A673 (cell line): ENCODE measurements at regions not wholly inside any gene's neighbourhood (a gene's known extent, or its start where the extent isn't known, plus 50 kb on each side); places are given as distances from the start of the nearest gene placed in this dataset.

Source experiments
- BruUV-seq: library from RNA; stranded (reverse); fragments of 400-500 nt; replicated peaks from 2 replicates; lab custom pipeline; 2021; lab: Mats Ljungman, UMichigan
- CTCF ChIA-PET: fragments of 300-600 bp; sonication (Branson Sonifier 250); formaldehyde crosslinking; loops from one replicate; lab custom pipeline; 2022; ENCODE audit warnings: antibody characterized with exemption; lab: Charles Lee
- POLR2A ChIA-PET: fragments of 300-600 bp; sonication (Branson Sonifier 250); formaldehyde crosslinking; loops from one replicate; lab custom pipeline; 2022; ENCODE audit warnings: antibody characterized with exemption; ENCODE audit not compliant: low non-redundant PET; lab: Charles Lee
- DNase-seq: peaks from one replicate; pipeline ENCODE4 v3.0.0-alpha.2; 2015; ENCODE audit warnings: low spot score
- H3K27ac ChIP-seq: fragments of 200-600 bp; sonication (generic); 2 replicates; pipeline ENCODE4 v1.5.1; 2016; ENCODE audit warnings: mixed run types, low read depth, mild to moderate bottlenecking, mixed read lengths, antibody characterized with exemption, low read length; ENCODE audit not compliant: poor library complexity, severe bottlenecking
- H3K27me3 ChIP-seq: fragments of 200-600 bp; sonication (generic); replicated peaks from 2 replicates; pipeline ENCODE4 v1.6.1; 2017; ENCODE audit warnings: mixed run types, low read depth, mild to moderate bottlenecking, mixed read lengths, antibody characterized with exemption, low read length; ENCODE audit not compliant: insufficient read depth, poor library complexity
- H3K36me3 ChIP-seq: fragments of 200-600 bp; sonication (generic); 2 replicates; pipeline ENCODE4 v1.6.1; 2016; ENCODE audit warnings: mixed run types, mild to moderate bottlenecking, mixed read lengths, antibody characterized with exemption, low read length; ENCODE audit not compliant: insufficient read depth, poor library complexity, severe bottlenecking
- H3K4me1 ChIP-seq: fragments of 200-600 bp; sonication (generic); 2 replicates; pipeline ENCODE4 v1.6.1; 2017; ENCODE audit warnings: mixed run types, mild to moderate bottlenecking, mixed read lengths, antibody characterized with exemption, low read length; ENCODE audit not compliant: insufficient read depth, poor library complexity, severe bottlenecking
- H3K4me3 ChIP-seq: fragments of 200-600 bp; sonication (generic); 2 replicates; pipeline ENCODE4 v1.5.1; 2016; ENCODE audit warnings: low read depth, mixed run types, mild to moderate bottlenecking, mixed read lengths, low read length; ENCODE audit not compliant: poor library complexity, severe bottlenecking
- H3K9me3 ChIP-seq: fragments of 200-600 bp; sonication (generic); 2 replicates; pipeline ENCODE4 v1.6.1; 2016; ENCODE audit warnings: mixed run types, low read depth, mild to moderate bottlenecking, mixed read lengths, antibody characterized with exemption, low read length; ENCODE audit not compliant: poor library complexity, severe bottlenecking
- CTCF ChIP-seq: fragments of 300-800, 200-600 bp; sonication (generic); conservative IDR thresholded peaks from 2 replicates; pipeline ENCODE4 v1.5.1; 2017; ENCODE audit warnings: low read depth, mild to moderate bottlenecking, antibody characterized with exemption, low read length, moderate library complexity, mixed read lengths
- EZH2 ChIP-seq: fragments of 200-600 bp; sonication (generic); IDR thresholded peaks from 2 replicates; pipeline ENCODE4 v1.6.1; 2017; ENCODE audit warnings: borderline replicate concordance, low read depth, mild to moderate bottlenecking, mixed read lengths, antibody characterized with exemption, low read length; ENCODE audit not compliant: poor library complexity, severe bottlenecking
- intact Hi-C: fragments of 100-400 bp; cut with micrococcal nuclease; formaldehyde crosslinking; loops from one replicate; pipeline ENCODE4 v1.10.0; 2022; ENCODE audit not compliant: unreplicated experiment

DNA sequence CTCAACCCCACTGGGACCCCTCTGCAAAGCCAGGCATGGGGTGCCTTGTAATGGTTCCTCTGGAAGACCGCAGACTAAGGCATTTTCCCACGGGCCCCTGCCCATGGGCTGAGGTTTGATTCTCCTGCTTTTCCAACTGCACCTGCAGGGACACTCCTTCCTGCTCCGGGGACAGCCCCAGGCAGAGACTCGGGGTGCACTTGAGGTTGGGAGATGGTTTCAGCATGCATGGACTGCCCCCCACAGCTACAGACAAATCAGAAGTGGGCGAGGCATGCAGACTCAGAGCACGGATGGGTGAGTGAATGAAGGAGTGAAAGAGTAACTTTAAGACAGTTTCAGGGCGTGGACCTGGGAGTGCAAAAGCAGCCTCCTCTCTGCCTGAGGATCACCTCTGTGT is 87.9 kb upstream of the RPL38 start:
- H3K4me1 ChIP-seq, result no peaks in the 10 kb centered on the region
- no peak for DNase-seq
- BruUV-seq, result no TSS peak
- ChIA-PET POLR2A (no interaction called here), CTCF (no interaction called here)
- no peak overlapping the region for H3K27ac ChIP-seq
- no peaks in the 10 kb centered on the region for H3K36me3 ChIP-seq
- intact Hi-C loops, result no loop called here
- H3K4me3 ChIP-seq, result no peak overlapping the region
- H3K27me3 ChIP-seq, result peaks cover 10% of the 10 kb centered on the region
- TF ChIP-seq EZH2 (no peak), CTCF (no peak)
- no peaks in the 10 kb centered on the region for H3K9me3 ChIP-seq

- BruUV-seq, result no TSS peak
- no peak overlapping the region for H3K27ac ChIP-seq
- ChIA-PET CTCF (no interaction called here), POLR2A (no interaction called here)
- no peaks in the 10 kb centered on the region for H3K4me1 ChIP-seq
- peak; percentile 69 for DNase-seq
- H3K27me3 ChIP-seq, result peaks cover 10% of the 10 kb centered on the region
- no peak overlapping the region for H3K4me3 ChIP-seq
- no peaks in the 10 kb centered on the region for H3K9me3 ChIP-seq
- no peaks in the 10 kb centered on the region for H3K36me3 ChIP-seq
- intact Hi-C loops, result no loop called here
- no peak for TF ChIP-seq CTCF
- no peak for TF ChIP-seq EZH2
Observed at GRCh38 chr17:74116087-74116717, 87.3 kb upstream of the RPL38 start.

DNA sequence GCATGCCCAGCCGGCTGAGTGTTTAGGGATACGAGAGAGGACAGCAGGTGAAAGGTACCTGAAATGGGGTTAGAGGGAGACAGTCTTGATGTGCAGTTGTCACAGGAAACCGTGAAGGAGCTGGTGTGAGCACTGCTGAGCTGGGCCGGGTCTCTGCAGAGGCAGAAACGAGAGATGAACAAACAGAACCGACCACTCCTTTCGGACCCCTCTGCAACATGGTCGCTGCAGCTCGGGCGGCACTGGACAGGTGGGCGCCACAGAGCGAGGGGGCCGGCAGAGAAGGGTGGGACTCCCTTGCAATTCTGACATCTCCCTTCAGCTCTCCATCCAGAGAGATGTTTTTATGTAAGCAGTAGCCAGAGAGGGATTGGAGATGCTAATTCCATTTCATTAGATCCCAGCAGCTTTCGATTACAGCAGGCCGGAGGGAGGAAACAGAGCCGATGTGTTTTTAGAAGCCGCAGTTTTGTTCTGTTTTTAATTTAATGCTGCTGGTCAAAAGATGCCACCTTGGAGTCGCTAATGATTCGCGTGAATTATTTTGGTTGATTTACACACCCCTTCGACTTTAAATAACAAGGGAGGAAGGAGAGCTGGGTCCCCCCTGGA is 86.3 kb upstream of the RPL38 start:
- no peak for TF ChIP-seq CTCF
- Histone ChIP-seq H3K4me1 (no peaks in the 10 kb centered on the region), H3K27ac (no peak overlapping the region), H3K36me3 (no peaks in the 10 kb centered on the region), H3K27me3 (peaks cover 10% of the 10 kb centered on the region), H3K4me3 (no peak overlapping the region), H3K9me3 (no peaks in the 10 kb centered on the region)
- intact Hi-C loops, result no loop called here
- ChIA-PET CTCF (interaction anchor here (0.7 kb wide), 1 partner anchor 382 kb away, joined by 3 read pairs; no protein-coding TSS in a partner anchor), POLR2A (no interaction called here)
- DNase-seq, result no peak
- BruUV-seq, result no TSS peak
